Neural cell (in vitro differentiated cells): ENCODE measurements at regions not wholly inside any gene's neighbourhood (a gene's known extent, or its start where the extent isn't known, plus 50 kb on each side); places are given as distances from the start of the nearest gene placed in this dataset.

Experiments
- H2AFZ ChIP-seq: fragments of 200-600, 300-800 bp; sonication (generic), shearing (Covaris generic); 2 replicates; pipeline ENCODE4 v1.6.0; 2014; ENCODE audit warnings: low read depth, mild to moderate bottlenecking, antibody characterized with exemption, low read length, moderate library complexity
- H3F3A ChIP-seq: fragments of 200-600 bp; shearing (Covaris generic); 2 replicates; pipeline ENCODE4 v1.6.1; 2016; ENCODE audit warnings: mild to moderate bottlenecking, moderate library complexity, mixed read lengths, antibody characterized with exemption, low read length; ENCODE audit not compliant: insufficient read depth, poor library complexity, severe bottlenecking
- H3K27ac ChIP-seq: fragments of 200-600, 300-800 bp; sonication (generic), shearing (Covaris generic); 2 replicates; pipeline ENCODE4 v1.5.1; 2014; ENCODE audit warnings: mild to moderate bottlenecking, low read length, moderate library complexity
- H3K27me3 ChIP-seq: fragments of 300-800, 200-600 bp; sonication (generic), shearing (Covaris generic); 2 replicates; pipeline ENCODE4 v1.6.0; 2014; ENCODE audit warnings: mild to moderate bottlenecking, low read depth, low read length, moderate library complexity; ENCODE audit not compliant: insufficient read depth
- H3K36me3 ChIP-seq: fragments of 300-800, 200-600 bp; sonication (generic), shearing (Covaris generic); 2 replicates; pipeline ENCODE4 v1.5.1; 2014; ENCODE audit warnings: mild to moderate bottlenecking, antibody characterized with exemption, low read length, moderate library complexity; ENCODE audit not compliant: insufficient read depth
- H3K4me2 ChIP-seq: fragments of 300-800, 200-600 bp; sonication (generic), shearing (Covaris generic); 2 replicates; pipeline ENCODE4 v1.6.0; 2014; ENCODE audit warnings: mild to moderate bottlenecking, low read length
- H3K4me3 ChIP-seq: fragments of 300-800, 200-600 bp; sonication (generic), shearing (Covaris generic); 2 replicates; pipeline ENCODE4 v1.5.1; 2014; ENCODE audit warnings: mild to moderate bottlenecking, low read length, moderate library complexity
- H3K79me2 ChIP-seq: fragments of 200-600 bp; shearing (Covaris generic); replicated peaks from 2 replicates; pipeline ENCODE4 v1.6.0; 2014; ENCODE audit warnings: mild to moderate bottlenecking, low read length, moderate library complexity; ENCODE audit not compliant: insufficient read depth
- H3K9ac ChIP-seq: fragments of 300-800, 200-600 bp; sonication (generic), shearing (Covaris generic); 2 replicates; pipeline ENCODE4 v1.6.1; 2016; ENCODE audit warnings: mild to moderate bottlenecking, low read length, mixed read lengths
- H3K9me2 ChIP-seq: fragments of 200-600 bp; shearing (Covaris generic); 2 replicates; pipeline ENCODE4 v1.6.1; 2016; ENCODE audit warnings: mild to moderate bottlenecking, low read length, mixed read lengths; ENCODE audit not compliant: insufficient read depth
- H3K9me3 ChIP-seq: fragments of 200-600, 300-800 bp; sonication (generic), shearing (Covaris generic); 2 replicates; pipeline ENCODE4 v1.6.1; 2016; ENCODE audit warnings: mild to moderate bottlenecking, mixed run types, low read length, moderate library complexity, mixed read lengths
- H4K20me1 ChIP-seq: fragments of 200-600 bp; shearing (Covaris generic); 2 replicates; pipeline ENCODE4 v1.6.1; 2016; ENCODE audit warnings: mild to moderate bottlenecking, mixed run types; ENCODE audit not compliant: insufficient read depth
- EP300 ChIP-seq: fragments of 450-650 bp; conservative IDR thresholded peaks from 2 replicates; pipeline ENCODE4 v1.6.1; 2014; ENCODE audit warnings: antibody characterized with exemption, mild to moderate bottlenecking, moderate library complexity; ENCODE audit not compliant: poor library complexity, severe bottlenecking
- EZH2 ChIP-seq: fragments of 200-600, 300-800 bp; shearing (Covaris generic), sonication (generic); IDR thresholded peaks from 2 replicates; pipeline ENCODE4 v1.6.1; 2014; ENCODE audit warnings: antibody characterized with exemption, low read length, borderline replicate concordance, mild to moderate bottlenecking; ENCODE audit not compliant: insufficient read depth, poor library complexity, severe bottlenecking
- MXI1 ChIP-seq: fragments of 450-650 bp; conservative IDR thresholded peaks from 2 replicates; pipeline ENCODE4 v1.6.1; 2014; ENCODE audit warnings: antibody characterized with exemption, mild to moderate bottlenecking; ENCODE audit not compliant: poor library complexity, severe bottlenecking
- POLR2AphosphoS5 ChIP-seq: IDR thresholded peaks from 2 replicates; pipeline ENCODE4 v1.6.1; 2012
- RAD21 ChIP-seq: fragments of 450-650 bp; conservative IDR thresholded peaks from 2 replicates; pipeline ENCODE4 v1.6.1; 2014; ENCODE audit warnings: antibody characterized with exemption, mild to moderate bottlenecking, moderate library complexity
- SMC3 ChIP-seq: fragments of 450-650 bp; conservative IDR thresholded peaks from 2 replicates; pipeline ENCODE4 v1.6.1; 2014; ENCODE audit warnings: antibody characterized with exemption, mild to moderate bottlenecking, moderate library complexity; ENCODE audit not compliant: poor library complexity
- TAF1 ChIP-seq: IDR thresholded peaks from 2 replicates; pipeline ENCODE4 v1.6.1; 2012; ENCODE audit warnings: low read depth
- TF ChIP-seq, protein P1 (sequence below): fragments of 450-650 bp; IDR thresholded peaks from 2 replicates; pipeline ENCODE4 v1.5.1; 2014; ENCODE audit warnings: antibody characterized with exemption, mild to moderate bottlenecking, moderate library complexity; ENCODE audit not compliant: poor library complexity, severe bottlenecking
- TF ChIP-seq, protein P2 (sequence below): IDR thresholded peaks from 2 replicates; pipeline ENCODE4 v1.6.1; 2012; ENCODE audit warnings: borderline replicate concordance

DNA sequence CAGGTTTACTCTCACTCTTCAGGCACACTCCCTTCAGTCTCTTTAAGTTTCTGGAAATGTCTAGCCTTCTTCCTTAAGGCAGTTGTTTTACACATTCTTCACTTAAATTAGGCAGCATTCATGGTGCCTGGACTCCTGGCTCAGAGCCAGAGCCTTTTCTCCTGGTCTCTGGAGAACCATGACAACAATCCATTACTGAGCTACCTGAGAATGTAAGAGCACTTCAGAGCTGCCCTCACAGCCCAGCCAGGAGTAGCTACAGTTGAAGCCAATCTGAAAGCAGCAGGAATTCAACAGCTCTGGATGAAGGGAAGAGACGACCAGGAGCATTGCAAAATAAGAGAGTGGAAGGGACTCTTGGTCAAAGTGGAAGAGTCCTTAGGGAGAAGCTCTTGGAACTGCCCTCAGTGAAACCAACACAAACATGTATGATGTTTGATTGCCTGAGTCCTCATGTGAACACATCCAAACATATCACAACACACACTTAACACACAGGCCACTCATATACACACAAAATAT lies 416.8 kb upstream of the SPTLC3 start:
- TF ChIP-seq EZH2 = no peak
- TF ChIP-seq TAF1 = no peak
- TF ChIP-seq, protein P1, sequence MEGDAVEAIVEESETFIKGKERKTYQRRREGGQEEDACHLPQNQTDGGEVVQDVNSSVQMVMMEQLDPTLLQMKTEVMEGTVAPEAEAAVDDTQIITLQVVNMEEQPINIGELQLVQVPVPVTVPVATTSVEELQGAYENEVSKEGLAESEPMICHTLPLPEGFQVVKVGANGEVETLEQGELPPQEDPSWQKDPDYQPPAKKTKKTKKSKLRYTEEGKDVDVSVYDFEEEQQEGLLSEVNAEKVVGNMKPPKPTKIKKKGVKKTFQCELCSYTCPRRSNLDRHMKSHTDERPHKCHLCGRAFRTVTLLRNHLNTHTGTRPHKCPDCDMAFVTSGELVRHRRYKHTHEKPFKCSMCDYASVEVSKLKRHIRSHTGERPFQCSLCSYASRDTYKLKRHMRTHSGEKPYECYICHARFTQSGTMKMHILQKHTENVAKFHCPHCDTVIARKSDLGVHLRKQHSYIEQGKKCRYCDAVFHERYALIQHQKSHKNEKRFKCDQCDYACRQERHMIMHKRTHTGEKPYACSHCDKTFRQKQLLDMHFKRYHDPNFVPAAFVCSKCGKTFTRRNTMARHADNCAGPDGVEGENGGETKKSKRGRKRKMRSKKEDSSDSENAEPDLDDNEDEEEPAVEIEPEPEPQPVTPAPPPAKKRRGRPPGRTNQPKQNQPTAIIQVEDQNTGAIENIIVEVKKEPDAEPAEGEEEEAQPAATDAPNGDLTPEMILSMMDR = no peak
- no peak for TF ChIP-seq POLR2AphosphoS5
- TF ChIP-seq, protein P2, sequence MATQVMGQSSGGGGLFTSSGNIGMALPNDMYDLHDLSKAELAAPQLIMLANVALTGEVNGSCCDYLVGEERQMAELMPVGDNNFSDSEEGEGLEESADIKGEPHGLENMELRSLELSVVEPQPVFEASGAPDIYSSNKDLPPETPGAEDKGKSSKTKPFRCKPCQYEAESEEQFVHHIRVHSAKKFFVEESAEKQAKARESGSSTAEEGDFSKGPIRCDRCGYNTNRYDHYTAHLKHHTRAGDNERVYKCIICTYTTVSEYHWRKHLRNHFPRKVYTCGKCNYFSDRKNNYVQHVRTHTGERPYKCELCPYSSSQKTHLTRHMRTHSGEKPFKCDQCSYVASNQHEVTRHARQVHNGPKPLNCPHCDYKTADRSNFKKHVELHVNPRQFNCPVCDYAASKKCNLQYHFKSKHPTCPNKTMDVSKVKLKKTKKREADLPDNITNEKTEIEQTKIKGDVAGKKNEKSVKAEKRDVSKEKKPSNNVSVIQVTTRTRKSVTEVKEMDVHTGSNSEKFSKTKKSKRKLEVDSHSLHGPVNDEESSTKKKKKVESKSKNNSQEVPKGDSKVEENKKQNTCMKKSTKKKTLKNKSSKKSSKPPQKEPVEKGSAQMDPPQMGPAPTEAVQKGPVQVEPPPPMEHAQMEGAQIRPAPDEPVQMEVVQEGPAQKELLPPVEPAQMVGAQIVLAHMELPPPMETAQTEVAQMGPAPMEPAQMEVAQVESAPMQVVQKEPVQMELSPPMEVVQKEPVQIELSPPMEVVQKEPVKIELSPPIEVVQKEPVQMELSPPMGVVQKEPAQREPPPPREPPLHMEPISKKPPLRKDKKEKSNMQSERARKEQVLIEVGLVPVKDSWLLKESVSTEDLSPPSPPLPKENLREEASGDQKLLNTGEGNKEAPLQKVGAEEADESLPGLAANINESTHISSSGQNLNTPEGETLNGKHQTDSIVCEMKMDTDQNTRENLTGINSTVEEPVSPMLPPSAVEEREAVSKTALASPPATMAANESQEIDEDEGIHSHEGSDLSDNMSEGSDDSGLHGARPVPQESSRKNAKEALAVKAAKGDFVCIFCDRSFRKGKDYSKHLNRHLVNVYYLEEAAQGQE = no peak
- no peak for TF ChIP-seq SMC3
- TF ChIP-seq EP300 = no peak
- no peak for TF ChIP-seq MXI1
- TF ChIP-seq RAD21 = no peak
- H3K79me2 ChIP-seq = no peaks in the 10 kb centered on the region

GRCh38 chr20:12592756-12593155 lies 416.0 kb upstream of the SPTLC3 start:
- Histone ChIP-seq H3K27ac (no peak overlapping the region), H3F3A (no peaks in the 10 kb centered on the region), H2AFZ (no peak overlapping the region), H3K9me3 (no peaks in the 10 kb centered on the region), H3K9ac (no peak overlapping the region), H4K20me1 (no peaks in the 10 kb centered on the region), H3K4me3 (no peak overlapping the region), H3K9me2 (no peaks in the 10 kb centered on the region), H3K36me3 (no peaks in the 10 kb centered on the region), H3K79me2 (no peaks in the 10 kb centered on the region), H3K4me2 (no peak overlapping the region), H3K27me3 (no peaks in the 10 kb centered on the region)
- no peak for TF ChIP-seq EZH2
- no peak for TF ChIP-seq POLR2AphosphoS5
- no peak for TF ChIP-seq EP300
- TF ChIP-seq RAD21 = no peak
- no peak for TF ChIP-seq SMC3
- TF ChIP-seq, protein P1 = no peak
- TF ChIP-seq, protein P2 = no peak

More for the DNA sequence above, 416.8 kb upstream of the SPTLC3 start:
- no peaks in the 10 kb centered on the region for H3K9me2 ChIP-seq
- no peaks in the 10 kb centered on the region for H4K20me1 ChIP-seq
- H3K4me3 ChIP-seq = no peak overlapping the region
- H3K27ac ChIP-seq = no peak overlapping the region
- no peak overlapping the region for H3K9ac ChIP-seq
- no peak overlapping the region for H3K4me2 ChIP-seq
- H3K36me3 ChIP-seq = no peaks in the 10 kb centered on the region
- H3K9me3 ChIP-seq = no peaks in the 10 kb centered on the region
- H3F3A ChIP-seq = no peaks in the 10 kb centered on the region
- H2AFZ ChIP-seq = no peak overlapping the region
- H3K27me3 ChIP-seq = no peaks in the 10 kb centered on the region
